Common myeloid progenitor, CD34-positive (primary cell): ENCODE measurements at regions not wholly inside any gene's neighbourhood (a gene's known extent, or its start where the extent isn't known, plus 50 kb on each side); places are given as distances from the start of the nearest gene placed in this dataset.
A peak's percentile ranks its signal among the peaks of the same experiment; 100 is the strongest.

Experiments used
- CTCF ChIA-PET: fragments of 350-600 bp; sonication (Branson Sonifier 250); formaldehyde crosslinking; loops from one replicate; lab custom pipeline; 2021; ENCODE audit warnings: antibody characterized with exemption; lab: Charles Lee
- POLR2A ChIA-PET: fragments of 350-600 bp; sonication (Branson Sonifier 250); formaldehyde crosslinking; loops from one replicate; lab custom pipeline; 2021; ENCODE audit warnings: antibody characterized with exemption; lab: Charles Lee
- DNase-seq, 3 donors: peaks; one replicate each; pipeline versions ENCODE4 v3.0.0 to v3.0.0-alpha.2; 2013
- H3K27ac ChIP-seq, 2 experiments: 1 replicate in 1 of 2; 2 replicates in 1 of 2; pipeline ENCODE4 v1.7.0; 2013; ENCODE audit warnings: inconsistent platforms in 2 of 2, low read length in 2 of 2, mild to moderate bottlenecking in 2 of 2, low read depth in 1 of 2, moderate library complexity in 1 of 2; ENCODE audit not compliant: severe bottlenecking in 2 of 2, insufficient read depth in 1 of 2, poor library complexity in 1 of 2
- H3K27me3 ChIP-seq, 5 experiments: replicated peaks in 2 of 5; 1 replicate in 3 of 5; 2 replicates in 2 of 5; pipeline versions ENCODE4 v1.6.1 to v1.7.0; 2013; ENCODE audit warnings: low read length in 4 of 5, mild to moderate bottlenecking in 2 of 5, moderate library complexity in 2 of 5, inconsistent platforms in 1 of 5; ENCODE audit not compliant: insufficient read depth in 5 of 5, control insufficient read depth in 4 of 5
- H3K36me3 ChIP-seq, 4 experiments: 1 replicate in 2 of 4; 2 replicates in 2 of 4; pipeline versions ENCODE4 v1.6.1 to v1.7.0; 2013; ENCODE audit warnings: low read length in 3 of 4, control low read depth in 1 of 4, mild to moderate bottlenecking in 1 of 4; ENCODE audit not compliant: control insufficient read depth in 4 of 4, insufficient read depth in 4 of 4
- H3K4me1 ChIP-seq, 4 experiments: 1 replicate in 3 of 4; 2 replicates in 1 of 4; pipeline versions ENCODE4 v1.6.1 to v1.7.1; 2013; ENCODE audit warnings: low read length in 3 of 4, mild to moderate bottlenecking in 3 of 4, control low read depth in 1 of 4, inconsistent platforms in 1 of 4, moderate library complexity in 1 of 4; ENCODE audit not compliant: control insufficient read depth in 4 of 4, insufficient read depth in 4 of 4; ENCODE audit errors: control extremely low read depth in 1 of 4
- H3K4me3 ChIP-seq, 7 experiments: 1 replicate in 4 of 7; 2 replicates in 3 of 7; pipeline versions ENCODE4 v1.5.1 to v1.7.0; 2013; ENCODE audit warnings: mild to moderate bottlenecking in 7 of 7, low read length in 6 of 7, moderate library complexity in 6 of 7, inconsistent platforms in 2 of 7, low read depth in 2 of 7, control low read depth in 1 of 7; ENCODE audit not compliant: insufficient read depth in 4 of 7, control insufficient read depth in 1 of 7; ENCODE audit errors: extremely low read depth in 1 of 7
- H3K9me3 ChIP-seq, 5 experiments: 1 replicate in 4 of 5; 2 replicates in 1 of 5; pipeline versions ENCODE4 v1.6.1 to v1.7.1; 2013; ENCODE audit warnings: low read length in 4 of 5, mild to moderate bottlenecking in 2 of 5, inconsistent platforms in 1 of 5, low read depth in 1 of 5, moderate library complexity in 1 of 5; ENCODE audit not compliant: control insufficient read depth in 4 of 5, insufficient read depth in 2 of 5; ENCODE audit errors: control extremely low read depth in 1 of 5
- WGBS: methylation state at CpG from one replicate; pipeline ENCODE4 v1.1.5; 2013; ENCODE audit not compliant: insufficient coverage; 5-methylcytosine and 5-hydroxymethylcytosine counted together

DNA sequence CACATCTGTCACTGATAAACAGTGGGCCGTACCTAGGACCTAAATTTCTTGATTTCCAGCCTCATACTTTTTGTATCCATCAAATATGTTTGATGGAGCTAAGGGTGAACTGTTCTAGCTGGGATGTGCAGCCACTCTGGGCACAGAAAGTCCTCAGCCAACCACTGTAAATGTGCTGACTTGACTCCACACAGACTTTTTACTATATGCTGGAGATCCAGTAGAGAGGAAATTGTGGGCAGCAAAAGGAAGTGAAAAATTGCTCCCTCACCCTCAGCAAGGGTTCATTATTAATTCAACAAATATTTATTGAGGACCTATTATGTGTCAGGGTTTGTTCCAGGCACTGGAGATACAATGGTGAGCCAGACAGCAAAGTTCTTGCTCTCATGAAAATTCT lies 54.2 kb upstream of the AMPD3 start:
- no peak overlapping the region for H3K27ac ChIP-seq
- no peak overlapping the region for H3K4me3 ChIP-seq
- H3K9me3 ChIP-seq: no peaks in the 10 kb centered on the region
- CTCF ChIA-PET: interaction anchor here (0.8 to 6.7 kb wide), 7 partner anchors 13 to 350 kb away, joined by 3 to 45 read pairs (median 6); partner anchors contain the start of gene CTR9
- peaks cover 4 to 34% (median 29%) of the 10 kb centered on the region in 4 experiments for H3K4me1 ChIP-seq
- no peaks in the 10 kb centered on the region for H3K27me3 ChIP-seq
- 57% methylated on average over 1 of the region's 1 CpG for WGBS
- POLR2A ChIA-PET: no interaction called here
- peak in 2 of 3 donors; percentile 54 to 60 for DNase-seq
- no peaks in the 10 kb centered on the region for H3K36me3 ChIP-seq

DNA sequence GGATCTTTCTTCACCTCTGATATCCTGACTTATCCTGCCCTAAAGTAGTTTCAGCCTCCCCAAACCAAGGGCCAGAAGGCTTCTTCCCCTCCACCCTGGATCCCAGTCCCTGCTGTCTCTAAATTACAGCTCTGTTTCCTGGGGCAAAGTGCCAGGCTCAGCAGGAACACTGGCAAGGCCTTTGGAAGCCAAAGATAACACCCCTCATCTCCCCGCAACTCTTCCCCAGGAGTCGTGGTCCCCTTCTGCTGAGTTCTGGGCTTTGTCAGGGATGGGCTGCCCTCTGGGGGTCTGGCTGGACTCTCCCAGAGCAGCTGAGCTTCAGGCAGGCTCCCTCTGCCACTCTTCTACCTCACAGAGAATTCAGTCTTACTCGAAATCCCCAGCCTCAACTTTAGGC lies 53.8 kb upstream of the AMPD3 start:
- WGBS: 53% methylated on average over 3 of the region's 3 CpGs
- DNase-seq: no peak
- ChIA-PET POLR2A (interaction anchor here (0.6 kb wide), 1 partner anchor 163 kb away, joined by 3 read pairs; no protein-coding TSS in a partner anchor), CTCF (interaction anchor here (0.8 to 6.7 kb wide), 9 partner anchors 13 to 350 kb away, joined by 3 to 45 read pairs (median 3); partner anchors contain the start of gene CTR9)
- H3K27me3 ChIP-seq: no peaks in the 10 kb centered on the region
- no peaks in the 10 kb centered on the region for H3K36me3 ChIP-seq
- no peak overlapping the region for H3K4me3 ChIP-seq
- H3K27ac ChIP-seq: no peak overlapping the region
- no peaks in the 10 kb centered on the region for H3K9me3 ChIP-seq
- H3K4me1 ChIP-seq: peaks cover 4 to 37% (median 31%) of the 10 kb centered on the region in 4 experiments

DNA sequence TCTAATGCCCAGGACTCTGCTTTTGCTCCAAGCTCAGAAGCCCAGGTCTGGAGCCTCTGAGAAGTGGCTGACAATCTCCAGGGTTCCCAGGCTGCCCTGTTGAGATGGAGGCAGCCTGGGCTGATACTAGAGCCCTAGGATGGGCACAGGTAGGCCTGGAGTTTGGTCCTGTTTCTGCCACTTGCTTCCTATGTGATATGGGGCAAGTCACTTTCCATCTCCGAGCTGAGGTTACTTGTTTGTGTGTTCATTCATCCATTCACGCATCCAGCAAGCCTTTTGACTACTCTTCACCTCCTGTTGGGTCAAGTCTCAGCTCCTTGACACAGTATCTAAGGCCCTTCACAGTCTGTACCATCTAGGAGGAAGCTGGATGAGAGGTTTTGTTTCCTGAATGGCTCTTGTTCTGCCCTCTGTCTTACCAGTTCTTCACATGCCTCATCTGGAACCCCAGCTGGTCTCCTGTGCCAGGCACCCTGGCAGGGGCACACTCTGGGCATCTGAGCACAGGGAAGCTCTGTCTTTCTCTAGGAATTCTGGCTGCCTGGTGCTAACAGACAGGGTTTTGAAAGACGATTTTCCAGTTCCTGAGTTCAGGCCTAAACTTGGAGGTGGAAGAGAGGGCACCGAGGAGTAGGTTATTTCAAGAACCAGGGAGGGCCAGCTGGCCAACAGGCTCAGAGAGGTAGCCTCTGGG lies 53.2 kb upstream of the AMPD3 start:
- Histone ChIP-seq H3K9me3 (no peaks in the 10 kb centered on the region), H3K36me3 (no peaks in the 10 kb centered on the region), H3K4me3 (no peak overlapping the region), H3K27me3 (no peaks in the 10 kb centered on the region), H3K4me1 (peaks cover 4 to 43% (median 34%) of the 10 kb centered on the region in 4 experiments), H3K27ac (no peak overlapping the region)
- POLR2A ChIA-PET: interaction anchor here (0.6 kb wide), 2 partner anchors 163 to 325 kb away, joined by 3 to 5 read pairs; no protein-coding TSS in a partner anchor
- CTCF ChIA-PET: interaction anchor here (0.8 to 6.7 kb wide), 14 partner anchors 12 to 349 kb away, joined by 3 to 45 read pairs (median 3); partner anchors contain the start of gene CTR9
- DNase-seq: no peak
- WGBS: 79% methylated on average over 4 of the region's 4 CpGs
